Tibial nerve (tissue), 3 donors: ENCODE measurements at regions not wholly inside any gene's neighbourhood (a gene's known extent, or its start where the extent isn't known, plus 50 kb on each side); places are given as distances from the start of the nearest gene placed in this dataset.

Experiments used
- POLR2A ChIP-seq, 2 donors: fragments of 450-650 bp; IDR thresholded peaks; one replicate each; pipeline ENCODE4 v1.6.1; 2017; ENCODE audit warnings: antibody characterized with exemption in 2 of 2, mild to moderate bottlenecking in 2 of 2, moderate library complexity in 2 of 2
- TF ChIP-seq, protein P1 (sequence below), 5 experiments: fragments of 200-600 bp in 3 of 5; fragments of 450-650 bp in 2 of 5; sonication (generic) in 3 of 5; IDR thresholded peaks; one replicate each; pipeline ENCODE4 v1.5.1; 2016 to 2019; ENCODE audit warnings: antibody characterized with exemption in 5 of 5, mild to moderate bottlenecking in 3 of 5, moderate library complexity in 2 of 5

DNA sequence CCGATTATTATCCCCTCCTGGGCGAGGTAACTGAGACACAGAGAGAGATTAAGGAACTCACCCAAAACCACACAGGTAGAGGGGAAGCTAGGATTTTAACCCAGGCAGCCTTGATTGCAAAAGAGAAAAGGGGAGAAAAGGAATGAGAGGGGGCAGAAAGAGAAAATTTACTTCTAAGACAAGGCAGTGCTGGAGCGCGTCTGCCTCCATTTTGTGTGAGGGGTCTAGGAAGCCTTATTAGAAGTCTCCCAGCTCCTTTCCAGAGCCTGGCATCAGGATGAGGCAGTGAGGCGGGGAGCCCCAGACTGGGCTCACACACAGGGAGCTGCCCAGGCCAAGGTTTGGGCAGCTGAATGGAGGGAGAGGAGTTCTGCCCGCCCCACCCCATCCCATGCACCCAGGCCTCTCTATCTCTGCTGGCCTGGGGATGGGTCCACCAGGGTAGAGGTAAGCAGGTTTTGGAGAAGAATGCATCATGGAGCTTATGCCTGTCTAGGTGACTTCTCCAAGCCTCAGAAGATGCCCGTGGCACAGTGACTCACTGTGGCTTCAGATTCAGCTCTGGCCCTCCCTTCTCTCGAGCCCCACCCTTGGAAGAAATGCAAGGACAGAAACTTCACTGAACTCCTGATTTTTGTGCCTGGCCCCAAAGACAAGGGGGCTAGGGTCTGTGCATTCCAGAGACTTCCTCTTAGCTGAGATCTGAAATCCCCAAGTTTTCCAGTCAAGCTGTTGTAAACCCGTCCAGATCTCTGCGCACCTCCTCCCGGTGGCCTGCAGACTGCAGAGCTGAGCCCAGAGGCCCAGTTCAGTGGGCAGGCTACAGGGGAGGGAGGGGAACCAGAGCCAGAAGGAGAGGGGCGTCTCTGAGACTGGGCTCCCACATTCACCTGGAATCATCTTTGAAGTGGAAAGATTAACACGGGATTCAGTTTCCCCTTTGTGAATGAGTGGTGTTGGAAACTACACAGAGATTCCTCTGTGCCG lies 95.1 kb upstream of the CDH5 start:
- TF ChIP-seq, protein P1, sequence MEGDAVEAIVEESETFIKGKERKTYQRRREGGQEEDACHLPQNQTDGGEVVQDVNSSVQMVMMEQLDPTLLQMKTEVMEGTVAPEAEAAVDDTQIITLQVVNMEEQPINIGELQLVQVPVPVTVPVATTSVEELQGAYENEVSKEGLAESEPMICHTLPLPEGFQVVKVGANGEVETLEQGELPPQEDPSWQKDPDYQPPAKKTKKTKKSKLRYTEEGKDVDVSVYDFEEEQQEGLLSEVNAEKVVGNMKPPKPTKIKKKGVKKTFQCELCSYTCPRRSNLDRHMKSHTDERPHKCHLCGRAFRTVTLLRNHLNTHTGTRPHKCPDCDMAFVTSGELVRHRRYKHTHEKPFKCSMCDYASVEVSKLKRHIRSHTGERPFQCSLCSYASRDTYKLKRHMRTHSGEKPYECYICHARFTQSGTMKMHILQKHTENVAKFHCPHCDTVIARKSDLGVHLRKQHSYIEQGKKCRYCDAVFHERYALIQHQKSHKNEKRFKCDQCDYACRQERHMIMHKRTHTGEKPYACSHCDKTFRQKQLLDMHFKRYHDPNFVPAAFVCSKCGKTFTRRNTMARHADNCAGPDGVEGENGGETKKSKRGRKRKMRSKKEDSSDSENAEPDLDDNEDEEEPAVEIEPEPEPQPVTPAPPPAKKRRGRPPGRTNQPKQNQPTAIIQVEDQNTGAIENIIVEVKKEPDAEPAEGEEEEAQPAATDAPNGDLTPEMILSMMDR (IDR thresholded peaks at IDR 0.05), result no peak
- TF ChIP-seq POLR2A (IDR thresholded peaks at IDR 0.05), result no peak
